ENCODE measurements at regions not wholly inside any gene's neighbourhood (a gene's known extent, or its start where the extent isn't known, plus 50 kb on each side); places are given as distances from the start of the nearest gene placed in this dataset.

GRCh38 chr20:5484346-5484745 is 126.5 kb downstream of the GPCPD1 start:
- peaks cover 24% of the 10 kb centered on the region for H3K27me3 Mint-ChIP-seq
- no peaks in the 10 kb centered on the region for H3K79me2 ChIP-seq (ENCODE audit: control insufficient read depth, insufficient read depth, low read length)
- ChIA-PET CTCF (no interaction called here), POLR2A (no interaction called here)
- no peak overlapping the region for H3K27ac ChIP-seq (ENCODE audit: low read length in 2 of 2)
- H3K4me1 ChIP-seq (ENCODE audit: control insufficient read depth in 2 of 2, insufficient read depth in 2 of 2, low read length in 2 of 2), result no peaks in the 10 kb centered on the region
- intact Hi-C loops (cut with micrococcal nuclease), result no loop called here
- no peaks in the 10 kb centered on the region for H3K36me3 ChIP-seq (replicated peaks in 1 of 2; ENCODE audit: control extremely low read depth in 1 of 2, control insufficient read depth in 1 of 2, extremely low read depth in 1 of 2, insufficient read depth in 2 of 2, low read length in 1 of 2)
- DNase-seq (no peak), ATAC-seq (ENCODE audit: low read depth) (no peak)
- H3K27me3 ChIP-seq (replicated peaks in 1 of 4; ENCODE audit: control extremely low read depth in 1 of 4, control insufficient read depth in 3 of 4, insufficient read depth in 4 of 4, low read length in 3 of 4), result peaks cover 0 to 4% (median 1%) of the 10 kb centered on the region in 4 experiments
- H3K9me3 Mint-ChIP-seq (ENCODE audit: insufficient read depth), result no peaks in the 10 kb centered on the region
- H3K4me3 ChIP-seq (ENCODE audit: control extremely low read depth in 1 of 5, extremely low read depth in 1 of 5, insufficient read depth in 1 of 5, low read depth in 2 of 5, low read length in 4 of 5), result no peak overlapping the region
- no peak overlapping the region for H2AFZ ChIP-seq (ENCODE audit: insufficient read depth, low read depth, low read length, poor library complexity, severe bottlenecking)
- no peak for TF ChIP-seq EZH2 (IDR thresholded peaks at IDR 0.05; ENCODE audit: borderline replicate concordance, insufficient read depth, low read depth, low read length, poor library complexity, severe bottlenecking)
- no peak for TF ChIP-seq CTCF (IDR thresholded peaks at IDR 0.05)
- WGBS (ENCODE audit: insufficient coverage), result 85% methylated on average over 6 of the region's 6 CpGs
- no peak overlapping the region for H3K4me3 Mint-ChIP-seq
- H3K27ac Mint-ChIP-seq, result no peak overlapping the region
- H4K20me1 ChIP-seq (ENCODE audit: control insufficient read depth, insufficient read depth, low read length, poor library complexity, severe bottlenecking), result no peaks in the 10 kb centered on the region
- H3K4me2 ChIP-seq (replicated peaks; ENCODE audit: low read depth, low read length, poor library complexity, severe bottlenecking), result no peak overlapping the region
- H3K9me3 ChIP-seq (ENCODE audit: control extremely low read depth in 1 of 3, control insufficient read depth in 2 of 3, insufficient read depth in 1 of 3, low read length in 2 of 3), result no peaks in the 10 kb centered on the region
- H3K9ac ChIP-seq (ENCODE audit: low read length), result no peak overlapping the region
- peaks cover 3% of the 10 kb centered on the region for H3K4me1 Mint-ChIP-seq

- Mint-ChIP-seq H3K9me3 (ENCODE audit: insufficient read depth) (no peaks in the 10 kb centered on the region), H3K4me1 (peaks cover 3% of the 10 kb centered on the region), H3K27me3 (peaks cover 16% of the 10 kb centered on the region), H3K27ac (no peak overlapping the region), H3K4me3 (no peak overlapping the region)
- Histone ChIP-seq H3K4me1 (ENCODE audit: control insufficient read depth in 2 of 2, insufficient read depth in 2 of 2, low read length in 2 of 2) (no peaks in the 10 kb centered on the region), H4K20me1 (ENCODE audit: control insufficient read depth, insufficient read depth, low read length, poor library complexity, severe bottlenecking) (no peaks in the 10 kb centered on the region), H3K36me3 (replicated peaks in 1 of 2; ENCODE audit: control extremely low read depth in 1 of 2, control insufficient read depth in 1 of 2, extremely low read depth in 1 of 2, insufficient read depth in 2 of 2, low read length in 1 of 2) (no peaks in the 10 kb centered on the region), H3K27me3 (replicated peaks in 1 of 4; ENCODE audit: control extremely low read depth in 1 of 4, control insufficient read depth in 3 of 4, insufficient read depth in 4 of 4, low read length in 3 of 4) (peaks cover 0 to 4% (median 1%) of the 10 kb centered on the region in 4 experiments), H2AFZ (ENCODE audit: insufficient read depth, low read depth, low read length, poor library complexity, severe bottlenecking) (no peak overlapping the region), H3K27ac (ENCODE audit: low read length in 2 of 2) (no peak overlapping the region), H3K9me3 (ENCODE audit: control extremely low read depth in 1 of 3, control insufficient read depth in 2 of 3, insufficient read depth in 1 of 3, low read length in 2 of 3) (no peaks in the 10 kb centered on the region), H3K79me2 (ENCODE audit: control insufficient read depth, insufficient read depth, low read length) (no peaks in the 10 kb centered on the region), H3K9ac (ENCODE audit: low read length) (no peak overlapping the region), H3K4me2 (replicated peaks; ENCODE audit: low read depth, low read length, poor library complexity, severe bottlenecking) (no peak overlapping the region), H3K4me3 (ENCODE audit: control extremely low read depth in 1 of 5, extremely low read depth in 1 of 5, insufficient read depth in 1 of 5, low read depth in 2 of 5, low read length in 4 of 5) (no peak overlapping the region)
- DNase-seq, result no peak
- 100% methylated on average over 1 of the region's 2 CpGs for WGBS (ENCODE audit: insufficient coverage)
- intact Hi-C loops (cut with micrococcal nuclease), result no loop called here
- ChIA-PET POLR2A (no interaction called here), CTCF (no interaction called here)
- no peak for ATAC-seq (ENCODE audit: low read depth)
- TF ChIP-seq EZH2 (IDR thresholded peaks at IDR 0.05; ENCODE audit: borderline replicate concordance, insufficient read depth, low read depth, low read length, poor library complexity, severe bottlenecking) (no peak), CTCF (IDR thresholded peaks at IDR 0.05) (no peak)
Measured at GRCh38 chr20:5482791-5483190, 128.0 kb downstream of the GPCPD1 start.
